GM21576 (cell line): ENCODE measurements at regions not wholly inside any gene's neighbourhood (a gene's known extent, or its start where the extent isn't known, plus 50 kb on each side); places are given as distances from the start of the nearest gene placed in this dataset.

Source experiments
- ATAC-seq: cut with Tn5 transposase; IDR thresholded peaks from one replicate; pipeline ENCODE4 v1.9.1; 2021; ENCODE audit warnings: mild to moderate bottlenecking, moderate library complexity; ENCODE audit not compliant: unreplicated experiment

DNA sequence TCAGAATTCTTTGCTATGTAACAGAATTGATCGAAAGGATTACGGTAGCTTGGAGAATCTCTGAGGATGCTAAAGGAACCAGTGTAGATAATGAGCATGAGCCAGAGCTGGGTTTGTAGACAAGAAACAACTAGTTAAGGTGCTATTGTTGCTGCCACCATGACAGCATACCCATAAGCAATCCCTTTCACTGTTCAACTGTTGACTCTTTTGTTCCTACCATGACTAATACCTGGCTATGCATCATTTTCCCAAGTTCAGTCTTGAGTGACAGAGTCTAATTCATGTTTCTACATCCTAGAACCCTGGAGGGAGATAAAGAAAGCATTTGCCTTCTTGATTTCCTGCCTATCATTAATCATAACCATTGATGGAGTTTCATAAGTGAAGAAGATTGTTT, 600.3 kb downstream of the OTOL1 start:
- ATAC-seq, result no peak

DNA sequence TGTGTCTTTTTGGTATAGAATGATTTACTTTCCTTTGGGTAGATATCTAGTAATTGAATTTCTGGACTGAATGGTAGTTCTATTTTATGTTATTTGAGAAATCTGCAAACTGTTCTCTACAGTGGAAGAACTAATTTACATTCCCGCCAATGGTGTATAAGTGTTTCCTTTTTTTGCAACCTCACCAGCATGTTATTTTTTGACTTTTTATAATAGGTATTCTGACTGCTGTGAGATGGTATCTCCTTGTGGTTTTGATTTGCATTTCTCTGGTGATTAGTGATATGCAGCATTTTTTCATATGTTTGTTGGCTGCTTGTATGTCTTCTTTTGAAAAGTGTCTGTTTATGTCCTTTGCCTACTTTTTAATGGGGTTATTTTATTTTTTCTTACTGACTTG, 607.2 kb downstream of the OTOL1 start:
- no peak for ATAC-seq

DNA sequence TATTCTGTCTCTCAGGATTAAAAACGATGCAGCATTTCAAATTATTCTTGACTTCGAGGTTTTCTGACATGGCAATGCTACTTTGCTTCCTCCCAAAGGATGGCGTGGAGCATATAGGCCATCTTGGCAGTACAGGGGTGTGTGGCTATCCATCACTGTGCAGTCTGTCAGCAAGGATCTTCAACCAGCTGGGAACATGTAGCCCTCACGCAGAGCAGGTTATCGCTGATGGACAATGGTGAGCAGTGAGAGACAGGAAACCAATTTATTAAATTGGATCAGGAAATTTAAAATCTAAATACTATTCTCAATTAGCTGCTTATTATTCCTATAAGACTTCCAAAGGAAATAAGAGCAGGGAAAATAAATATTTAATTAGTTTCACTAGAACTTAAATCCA, 615.3 kb downstream of the OTOL1 start:
- ATAC-seq, result no peak

DNA sequence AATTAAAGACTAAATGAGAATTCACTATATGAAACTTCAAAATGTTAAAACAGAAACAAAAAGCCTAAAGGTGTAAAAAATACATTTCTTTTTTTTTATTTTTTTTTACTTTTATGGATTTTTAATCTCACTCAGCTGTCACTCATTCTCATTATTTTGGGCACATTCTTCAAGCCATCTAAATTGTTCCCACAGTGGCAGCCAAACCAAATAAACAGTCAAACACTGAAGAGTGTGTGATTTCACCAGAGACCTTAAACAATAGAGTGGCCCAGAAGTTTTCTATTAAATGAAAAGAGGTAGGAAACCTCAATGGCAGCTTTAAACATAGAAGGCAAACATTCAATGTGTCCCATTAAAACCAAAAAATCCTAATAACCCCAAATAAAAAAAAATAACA, 616.1 kb downstream of the OTOL1 start:
- ATAC-seq, result no peak

DNA sequence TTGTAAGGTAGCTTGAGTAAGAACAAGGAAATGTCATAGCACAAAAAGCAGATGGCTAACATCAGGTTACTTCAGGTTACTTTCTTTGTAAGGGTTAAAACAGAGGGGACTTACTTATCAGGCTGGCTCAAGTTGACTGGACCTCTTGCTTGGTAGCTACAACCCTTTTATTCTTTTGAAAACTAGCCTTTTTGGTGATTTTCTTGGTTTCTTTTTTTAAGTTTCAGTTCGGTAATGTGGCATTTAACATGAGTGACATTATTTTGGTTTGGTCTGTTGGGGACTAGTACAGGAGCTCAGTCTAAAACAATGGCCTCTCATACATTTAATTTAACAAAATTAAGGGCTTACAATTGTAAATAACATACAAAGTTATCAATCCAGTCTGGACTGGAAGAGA, 621.4 kb downstream of the OTOL1 start:
- no peak for ATAC-seq

DNA sequence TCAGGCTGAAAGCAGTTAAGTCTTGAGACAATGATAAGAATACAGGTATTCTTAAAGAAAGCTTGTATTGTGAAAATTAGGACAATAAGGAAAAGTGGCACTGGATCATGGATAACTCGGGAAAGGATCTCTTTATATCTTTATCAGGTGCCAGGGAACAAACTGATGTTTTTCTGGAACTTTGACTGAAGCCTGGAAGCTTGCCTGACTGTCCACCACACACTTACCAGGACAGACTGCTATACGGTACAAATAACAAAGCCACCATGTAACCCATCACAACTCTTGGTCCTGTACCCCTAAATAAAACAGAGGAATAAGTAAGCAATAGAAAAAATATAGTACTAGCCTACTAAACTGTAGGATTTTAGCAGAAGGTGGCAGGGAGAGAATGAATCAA, 623.0 kb downstream of the OTOL1 start:
- ATAC-seq, result no peak

DNA sequence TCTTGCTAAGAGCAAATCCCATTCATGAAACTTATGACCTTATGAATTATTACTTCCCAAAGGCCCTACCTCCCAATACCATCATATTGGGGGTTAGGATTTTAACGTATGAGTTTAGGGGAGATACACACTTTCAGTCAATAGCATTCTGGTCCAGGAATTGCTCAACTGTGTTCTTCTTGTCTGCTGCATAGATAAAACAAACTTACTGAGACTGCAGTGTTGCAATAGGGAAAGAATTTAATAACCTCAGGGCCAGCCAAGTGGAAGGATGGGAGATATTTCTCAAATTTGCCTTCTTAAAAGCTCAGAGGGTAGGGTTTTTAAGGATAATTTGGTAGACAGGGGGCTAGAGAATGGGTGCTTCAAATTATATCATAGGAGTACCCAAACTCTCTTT, 625.8 kb downstream of the OTOL1 start:
- no peak for ATAC-seq

DNA sequence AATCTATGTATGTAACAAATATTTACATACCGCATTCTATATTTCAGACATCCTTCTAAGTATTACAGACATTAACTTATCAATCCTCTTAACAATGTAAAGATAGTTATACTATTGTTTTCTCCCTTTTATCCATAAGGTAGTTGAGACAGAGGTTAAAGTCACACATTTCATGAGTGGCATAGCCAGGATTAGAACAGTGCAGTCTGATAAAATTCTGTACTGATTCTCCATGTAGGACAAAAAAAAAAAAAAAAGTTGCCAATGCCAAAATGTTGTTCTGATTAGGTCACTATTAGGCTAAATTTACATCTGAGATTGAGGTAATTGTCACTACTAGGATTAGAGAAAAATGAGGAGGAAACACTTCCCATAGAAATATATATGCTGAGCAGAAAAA, 629.2 kb downstream of the OTOL1 start:
- no peak for ATAC-seq

DNA sequence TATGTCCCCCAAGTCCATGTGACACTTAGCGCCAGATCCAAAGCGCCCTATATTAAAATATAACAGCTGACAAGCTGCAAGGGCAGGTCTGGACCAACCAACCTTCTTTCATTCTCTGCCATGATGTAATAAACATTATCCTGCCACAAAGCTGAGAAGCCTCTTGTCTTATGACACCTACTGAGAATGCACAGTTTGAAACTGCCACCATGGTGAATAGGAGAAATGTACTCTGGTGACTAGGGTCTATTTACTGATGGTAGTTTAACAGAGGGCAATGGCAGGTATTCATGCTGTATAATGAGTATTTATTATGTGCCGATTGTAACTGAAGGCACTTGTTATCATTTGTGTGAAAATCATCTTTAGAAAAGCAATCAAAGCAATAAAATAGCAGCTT, 634.0 kb downstream of the OTOL1 start:
- ATAC-seq, result no peak

DNA sequence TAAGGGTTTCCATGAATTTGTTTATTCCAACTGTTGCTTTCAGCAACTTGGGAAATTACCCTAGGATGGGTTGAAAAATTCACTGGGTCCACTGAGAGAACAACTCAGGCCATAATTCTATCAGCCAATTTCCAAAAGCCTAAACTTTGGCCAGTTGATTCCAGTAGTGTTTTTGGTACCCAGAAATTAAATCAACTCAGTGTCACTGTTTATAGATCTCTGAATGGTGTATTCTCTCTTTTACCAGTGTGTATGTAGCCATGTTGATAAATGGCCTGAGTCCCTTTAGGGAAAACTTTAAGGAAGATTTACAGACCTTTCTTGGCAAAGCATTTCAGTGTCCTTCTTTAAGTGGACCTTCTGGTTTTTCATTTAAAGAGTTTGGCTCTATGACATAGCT, 636.4 kb downstream of the OTOL1 start:
- no peak for ATAC-seq

DNA sequence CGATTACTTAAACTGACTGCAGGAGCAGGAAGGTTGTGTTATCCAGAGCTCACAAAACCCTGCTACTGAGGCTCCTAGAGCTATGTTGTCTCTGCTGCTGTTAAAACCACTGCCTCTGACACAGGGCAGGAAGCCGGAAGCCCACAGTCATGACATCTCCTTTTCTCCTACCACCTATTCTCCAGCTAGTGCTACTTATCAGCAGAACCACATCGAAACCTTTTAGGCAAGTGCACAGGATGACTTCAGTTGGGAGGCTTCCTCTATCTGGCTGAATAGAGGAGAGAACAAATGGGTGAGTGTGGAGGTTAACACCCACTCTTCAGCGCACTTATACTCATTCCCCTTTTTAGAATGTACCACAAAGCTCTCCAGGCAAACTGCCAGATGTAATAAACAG, 638.0 kb downstream of the OTOL1 start:
- no peak for ATAC-seq

DNA sequence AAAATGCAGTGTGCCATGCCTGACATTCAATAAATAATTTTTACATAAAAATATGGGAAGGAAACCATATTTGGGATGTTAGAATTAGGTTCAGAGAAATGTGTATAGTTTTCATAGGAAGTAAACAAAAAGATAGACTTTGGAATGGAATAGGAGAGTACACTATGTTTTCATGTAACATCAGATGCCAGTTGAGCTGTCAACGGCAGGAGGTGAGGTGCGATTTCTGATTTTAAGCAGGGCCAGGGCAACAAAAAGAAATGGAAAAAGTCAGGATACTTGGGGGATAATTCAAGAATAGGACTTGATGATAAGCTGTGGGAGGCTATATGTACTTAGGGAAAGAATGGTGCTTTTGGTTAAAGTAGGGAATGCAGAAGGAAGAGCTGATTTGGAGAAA, 639.5 kb downstream of the OTOL1 start:
- no peak for ATAC-seq

DNA sequence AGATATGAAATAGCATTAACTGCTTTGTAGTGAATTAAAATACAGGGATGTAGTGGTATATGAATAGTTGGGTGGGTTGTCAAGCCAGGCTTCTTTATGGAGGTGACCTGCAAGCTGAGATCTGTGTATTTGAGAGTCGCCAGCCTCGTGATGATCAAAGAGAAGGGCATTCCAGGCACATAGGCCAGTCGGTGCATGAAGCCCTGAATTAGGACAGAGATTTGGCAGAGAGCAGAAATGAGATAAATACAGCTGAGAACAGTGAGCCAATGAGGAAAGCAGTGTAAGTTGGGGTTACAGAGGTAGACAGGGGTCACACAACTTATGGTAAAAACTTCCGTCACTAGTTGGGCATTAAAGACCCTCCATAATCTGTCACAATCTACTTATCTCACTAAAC, 641.9 kb downstream of the OTOL1 start:
- no peak for ATAC-seq

DNA sequence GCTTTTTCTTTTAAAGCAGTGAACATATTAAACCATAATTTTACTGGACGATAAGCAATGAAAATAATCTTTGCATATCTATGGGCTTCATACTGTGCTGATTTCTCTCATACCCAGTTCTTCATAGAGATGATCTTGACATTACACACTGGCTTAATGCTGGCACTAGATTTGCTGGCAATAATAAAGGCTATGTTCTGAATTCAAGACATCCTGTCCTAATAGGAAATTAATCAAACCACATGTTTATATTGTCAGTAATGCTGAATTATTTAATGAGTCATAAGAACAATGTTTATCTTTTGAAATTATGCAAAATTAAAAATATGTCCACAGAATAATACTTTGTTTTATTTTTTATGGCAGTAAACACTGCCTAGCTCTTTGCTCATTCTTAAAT, 643.2 kb downstream of the OTOL1 start:
- ATAC-seq, result no peak

DNA sequence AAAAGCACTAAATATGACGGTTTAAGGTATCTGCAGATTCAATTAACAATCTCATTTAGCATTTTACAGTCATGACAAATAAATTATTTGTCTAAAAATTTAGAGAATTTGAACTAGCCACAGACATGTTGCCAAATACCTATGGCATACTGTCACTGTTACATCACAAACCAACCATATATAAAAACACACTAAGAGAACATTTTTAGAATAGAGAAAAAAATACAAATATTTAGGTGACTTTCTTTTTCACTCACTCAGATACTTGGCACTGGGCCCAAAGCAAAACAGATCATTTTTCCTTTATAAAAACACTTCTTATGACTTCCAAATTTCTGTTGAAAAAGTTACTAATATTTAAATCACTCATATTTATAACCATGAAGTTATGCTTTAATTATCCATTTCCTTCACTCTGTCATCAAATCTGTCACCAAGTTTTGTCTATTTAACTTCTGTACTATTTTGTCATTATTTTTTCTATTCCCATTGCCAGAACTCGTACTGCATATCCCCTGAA, 644.7 kb downstream of the OTOL1 start:
- ATAC-seq, result no peak

DNA sequence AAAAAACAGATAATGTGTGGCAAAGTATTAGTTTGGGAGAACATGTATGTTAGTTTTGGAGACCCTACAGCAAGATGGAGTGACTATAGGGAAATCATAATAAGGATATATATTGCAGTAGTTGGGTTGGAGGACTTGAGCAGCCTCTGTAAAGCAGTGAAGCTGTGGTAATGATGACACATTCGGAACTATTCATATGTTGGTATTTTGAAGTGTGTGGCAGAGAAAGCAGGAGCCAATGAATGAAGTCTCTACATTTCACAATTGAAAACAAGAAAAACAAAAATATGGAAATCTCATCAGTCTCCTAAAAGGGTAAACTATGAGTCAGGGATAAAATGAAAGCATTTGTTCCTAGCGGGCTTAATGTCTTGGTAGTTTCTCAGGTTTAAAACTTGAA, 645.9 kb downstream of the OTOL1 start:
- ATAC-seq, result no peak

DNA sequence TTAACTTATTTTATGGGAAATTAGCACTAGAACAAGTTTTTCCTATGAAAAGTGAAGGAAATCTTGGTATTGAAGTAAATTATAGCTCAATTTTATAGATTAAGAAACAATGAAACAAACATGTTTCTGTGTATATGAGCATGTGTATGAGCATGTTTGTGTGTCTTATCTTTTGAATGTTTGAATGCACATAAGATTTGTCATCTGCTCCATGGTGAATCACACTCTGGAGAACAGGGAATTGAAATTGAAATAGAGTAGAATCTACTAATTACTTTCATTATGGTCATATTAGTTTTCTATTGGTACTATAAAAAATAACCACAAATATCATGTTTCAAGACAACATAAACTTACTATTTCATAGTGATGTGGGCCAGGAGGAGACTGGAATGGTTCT, 646.6 kb downstream of the OTOL1 start:
- no peak for ATAC-seq

DNA sequence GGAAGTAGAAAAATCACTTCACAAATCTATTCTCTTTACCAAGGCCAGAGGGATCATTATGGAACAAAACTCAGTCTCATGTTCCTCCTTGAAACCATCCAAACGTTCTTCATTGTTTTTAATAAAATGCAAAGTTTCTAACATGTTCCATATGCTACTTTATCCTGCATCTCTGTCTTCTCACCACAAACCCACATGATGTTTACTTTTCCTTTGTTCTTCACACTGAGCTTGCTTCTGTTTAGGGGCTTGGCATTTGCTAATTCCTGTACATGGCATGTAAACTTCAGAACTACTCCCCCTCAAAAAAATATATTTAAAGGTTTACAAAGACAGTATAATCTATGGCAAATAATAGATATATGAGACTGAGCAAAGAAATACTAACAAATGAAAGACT, 651.4 kb downstream of the OTOL1 start:
- ATAC-seq, result no peak

DNA sequence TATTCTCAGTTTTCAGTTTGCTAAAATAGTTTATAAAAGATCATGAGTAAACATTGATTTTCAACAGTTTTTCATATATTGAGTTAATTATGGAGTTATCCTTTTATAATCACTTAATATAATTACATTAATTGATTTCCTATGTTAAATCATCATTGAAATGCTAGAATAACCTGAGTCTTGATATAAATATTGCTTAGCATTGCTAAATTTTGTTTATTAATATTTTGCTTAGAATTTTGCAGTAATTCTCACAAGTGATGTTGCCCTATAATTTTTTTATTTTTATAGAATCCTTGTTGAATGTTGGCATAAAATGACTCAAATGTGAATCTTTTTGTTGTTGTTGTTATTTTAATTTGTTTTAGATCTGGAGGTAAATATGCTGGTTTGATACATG, 654.2 kb downstream of the OTOL1 start:
- ATAC-seq, result no peak

DNA sequence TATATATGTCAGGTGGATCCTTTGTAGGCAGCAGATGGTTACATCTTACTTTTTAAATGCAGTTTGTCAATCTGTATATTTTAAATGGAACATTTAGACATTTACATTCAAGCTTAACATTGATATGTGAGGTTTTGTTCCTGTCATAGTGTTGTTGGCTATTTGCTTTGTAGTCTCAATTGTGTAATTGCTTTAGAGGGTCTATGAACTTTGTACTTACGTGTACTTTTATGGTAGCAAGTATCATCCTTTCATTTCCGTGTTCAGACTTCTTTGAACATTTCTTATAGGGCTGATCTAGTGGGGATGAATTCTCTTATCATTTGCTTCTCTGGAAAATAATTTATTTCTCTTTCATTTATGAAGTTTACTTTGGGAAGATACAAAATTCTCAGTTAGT, 656.0 kb downstream of the OTOL1 start:
- no peak for ATAC-seq

DNA sequence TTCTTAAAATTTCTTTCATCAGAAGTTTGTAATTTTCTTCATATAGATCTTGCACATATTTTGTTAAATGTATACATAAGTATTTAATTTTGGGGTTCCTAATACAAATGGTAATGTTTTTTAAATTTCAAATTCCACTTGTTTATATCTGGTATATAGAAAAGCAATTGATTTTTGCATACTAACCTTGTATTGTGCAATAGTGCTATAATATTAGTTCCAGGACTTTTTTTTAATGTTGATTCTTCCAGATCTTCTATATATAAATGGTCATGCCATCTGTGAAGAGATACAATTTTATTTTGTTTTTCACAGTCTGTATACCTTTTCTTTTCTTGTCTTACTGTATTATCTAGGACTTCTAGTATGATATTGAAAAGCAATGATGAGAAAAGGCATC, 665.0 kb downstream of the OTOL1 start:
- no peak for ATAC-seq

DNA sequence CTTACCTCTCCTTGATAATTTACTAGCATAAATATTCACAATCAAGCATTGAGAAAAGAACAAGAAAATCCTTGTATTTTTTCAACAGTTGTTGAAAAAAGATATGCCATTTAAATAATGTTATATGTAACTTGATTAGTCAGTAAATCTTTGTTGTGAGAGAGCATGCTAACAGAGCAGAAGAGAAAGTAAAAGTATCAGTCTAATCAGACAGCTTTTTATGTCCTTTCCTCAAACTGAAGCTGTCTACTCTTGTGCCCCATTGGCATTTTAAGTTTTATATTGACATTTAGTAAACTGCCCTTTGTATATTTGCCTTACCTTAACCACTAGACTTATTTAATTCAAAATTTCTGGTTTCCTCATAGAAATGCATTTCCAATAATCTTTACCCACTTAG, 668.7 kb downstream of the OTOL1 start:
- ATAC-seq, result no peak

DNA sequence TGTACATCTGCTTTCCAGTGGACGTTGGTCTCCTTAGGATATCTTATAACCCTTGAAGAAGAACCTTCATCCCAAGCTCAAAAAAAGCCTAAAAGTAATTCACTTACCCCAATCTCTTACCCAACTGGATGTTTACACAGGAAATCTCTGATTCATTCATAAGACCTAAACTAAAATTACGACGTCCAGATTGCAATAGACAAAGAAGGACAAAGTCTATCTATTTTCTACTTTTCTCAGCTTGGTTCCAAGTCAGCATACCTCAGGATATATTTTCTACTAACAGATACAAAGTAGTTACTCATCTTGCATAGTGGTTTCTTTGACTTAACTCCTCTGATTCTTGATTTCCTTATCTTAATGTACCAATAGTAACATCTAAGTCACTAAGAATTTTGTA, 669.9 kb downstream of the OTOL1 start:
- no peak for ATAC-seq

DNA sequence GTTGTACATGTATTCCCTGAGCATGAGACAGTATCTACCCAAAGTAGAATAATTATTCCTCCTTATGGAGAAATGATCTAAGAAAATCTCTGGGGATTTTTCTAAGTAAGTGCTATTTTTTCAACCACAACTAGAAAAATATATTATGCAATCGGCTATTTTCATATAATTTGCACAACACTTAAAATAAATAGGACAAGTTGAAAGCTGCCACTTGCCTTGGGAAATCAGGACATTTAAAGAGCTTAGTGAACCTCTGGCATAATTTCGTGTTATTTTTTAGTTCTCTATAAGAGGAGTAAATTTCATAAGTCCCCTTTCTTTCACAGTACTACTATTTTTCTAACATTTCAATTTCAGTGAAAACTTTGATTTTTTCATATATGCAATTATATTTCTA, 672.1 kb downstream of the OTOL1 start:
- no peak for ATAC-seq
